Stimulated activated CD8-positive, alpha-beta memory T cell treated with anti-CD3 and anti-CD28 coated beads, Interleukin-7, amount 100 ng/mL, for 24 hours (primary cell): ENCODE measurements at regions not wholly inside any gene's neighbourhood (a gene's known extent, or its start where the extent isn't known, plus 50 kb on each side); places are given as distances from the start of the nearest gene placed in this dataset.

ENCODE experiments used
- DNase-seq: peaks from one replicate; pipeline ENCODE4 v3.0.0-alpha.2; 2020; ENCODE audit warnings: low read depth

GRCh38 chr2:207257251-207258250 lies 91.8 kb upstream of the KLF7 start:
- DNase-seq = no peak

DNA sequence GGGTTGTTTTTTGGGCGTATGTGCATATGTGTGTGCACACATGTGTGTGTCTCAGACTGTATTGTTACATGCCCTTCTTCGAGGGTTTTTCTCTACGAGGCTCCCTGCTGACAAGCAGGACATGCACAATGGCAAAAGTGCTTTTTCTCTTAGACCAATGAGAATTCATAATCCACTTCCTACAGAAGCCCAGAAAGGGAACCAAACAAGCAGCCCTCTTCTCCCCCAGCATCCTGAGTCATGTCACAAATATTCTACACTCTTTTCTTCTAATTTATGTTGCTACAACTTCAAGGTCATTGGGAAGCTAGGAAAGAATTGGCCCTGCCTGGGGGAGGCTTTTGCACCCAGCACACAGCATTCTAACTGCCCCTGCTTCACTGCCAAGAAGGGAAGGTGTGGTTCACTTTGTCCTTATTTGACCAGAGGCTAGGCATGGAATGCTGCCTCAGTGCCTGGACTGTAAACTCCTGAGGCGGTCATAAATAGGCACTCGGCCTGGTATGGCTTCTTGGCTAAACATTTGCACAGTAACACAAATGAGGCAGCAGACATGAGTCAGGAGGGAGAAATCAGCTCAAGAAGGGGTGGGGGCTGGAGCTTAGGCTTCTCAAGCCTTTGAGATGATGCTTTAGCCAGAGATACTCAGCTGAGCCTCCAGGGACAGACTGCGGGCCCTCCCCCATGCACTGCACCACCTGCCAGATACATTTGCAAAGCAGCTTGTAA lies 92.7 kb upstream of the KLF7 start:
- DNase-seq = no peak

GRCh38 chr2:207260021-207260420 lies 94.3 kb upstream of the KLF7 start:
- DNase-seq = no peak

DNA sequence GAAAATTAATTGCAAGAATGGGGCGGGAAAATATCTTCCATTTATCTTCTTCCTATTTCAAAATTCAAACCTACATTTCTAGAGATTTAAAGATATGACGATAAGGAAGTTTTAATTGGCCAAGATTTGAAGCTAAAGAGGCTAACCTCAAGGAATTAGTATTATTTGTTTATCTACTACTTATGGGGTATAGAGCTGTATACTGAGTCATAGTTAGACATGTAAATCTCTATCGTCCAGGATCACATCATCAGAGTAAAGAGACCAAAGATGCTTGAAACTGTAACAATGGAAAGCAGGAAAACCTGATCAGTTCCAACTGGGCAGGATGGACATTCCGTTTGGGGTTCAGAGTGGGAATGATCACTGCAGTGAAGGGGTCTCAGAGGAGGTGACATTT lies 95.2 kb upstream of the KLF7 start:
- DNase-seq = no peak

DNA sequence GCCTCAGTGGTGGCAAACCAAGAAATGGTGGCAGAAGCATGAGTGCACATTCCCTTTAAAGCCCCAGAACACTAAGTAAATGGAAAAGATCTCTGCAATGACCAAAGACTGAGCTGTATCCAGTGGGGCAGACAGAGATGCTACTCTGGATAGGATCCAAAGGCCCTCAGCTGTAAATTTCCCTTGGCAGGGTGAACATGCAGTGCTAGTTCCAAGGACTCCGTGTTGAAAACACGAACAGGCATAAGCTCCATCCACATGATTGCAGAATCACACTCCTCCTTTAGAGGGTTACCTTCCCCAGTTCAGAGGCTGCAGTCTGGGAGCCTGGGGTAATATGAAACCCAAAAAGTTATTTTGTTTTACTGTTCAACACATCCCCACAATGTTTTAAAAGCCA lies 98.6 kb upstream of the KLF7 start:
- DNase-seq = no peak

- DNase-seq = no peak
Observed at GRCh38 chr2:207265332-207265731, 99.6 kb upstream of the KLF7 start.

DNA sequence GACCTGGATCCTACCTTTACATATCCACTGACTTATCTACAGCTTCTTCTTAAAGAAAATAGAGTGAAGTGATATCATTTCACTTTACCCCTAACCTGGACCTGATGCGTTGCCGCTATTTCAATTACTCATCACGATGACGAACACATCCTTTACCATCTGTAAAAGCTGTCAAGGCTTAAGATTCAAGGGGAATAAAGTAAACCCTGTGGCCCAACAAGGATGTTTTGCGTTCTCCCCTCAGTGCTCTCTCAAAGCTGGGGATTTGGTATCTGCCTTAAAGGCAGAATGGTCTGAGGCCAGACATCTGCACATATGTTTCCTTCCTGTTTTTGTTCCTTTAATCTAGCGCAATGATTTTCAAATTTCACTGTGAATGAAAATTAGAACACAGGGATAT lies 100.1 kb upstream of the KLF7 start:
- DNase-seq = no peak

DNA sequence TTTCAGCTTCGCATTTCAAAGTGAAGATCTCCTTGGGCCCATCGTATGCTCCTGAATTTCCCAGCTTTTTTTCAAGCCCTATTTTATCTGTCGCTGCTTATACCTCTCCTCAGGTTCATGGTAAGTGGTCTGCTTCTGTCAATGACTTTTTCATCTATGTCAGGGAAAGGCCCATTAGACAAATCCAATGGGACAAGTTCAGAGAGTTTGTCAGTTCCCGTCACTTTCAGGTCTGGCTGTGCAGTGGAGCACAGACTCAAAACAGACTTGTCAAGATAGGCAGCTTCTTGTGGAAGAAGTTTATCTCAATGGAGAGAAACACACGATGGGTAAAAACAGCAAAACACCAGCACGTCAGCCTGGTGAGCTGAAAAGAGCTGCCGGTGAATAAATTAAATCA lies 100.9 kb upstream of the KLF7 start:
- no peak for DNase-seq

- no peak for DNase-seq
Observed at GRCh38 chr2:207269038-207269437, 103.3 kb upstream of the KLF7 start.

- no peak for DNase-seq
Observed at GRCh38 chr2:207274530-207275189, 108.9 kb upstream of the KLF7 start.

DNA sequence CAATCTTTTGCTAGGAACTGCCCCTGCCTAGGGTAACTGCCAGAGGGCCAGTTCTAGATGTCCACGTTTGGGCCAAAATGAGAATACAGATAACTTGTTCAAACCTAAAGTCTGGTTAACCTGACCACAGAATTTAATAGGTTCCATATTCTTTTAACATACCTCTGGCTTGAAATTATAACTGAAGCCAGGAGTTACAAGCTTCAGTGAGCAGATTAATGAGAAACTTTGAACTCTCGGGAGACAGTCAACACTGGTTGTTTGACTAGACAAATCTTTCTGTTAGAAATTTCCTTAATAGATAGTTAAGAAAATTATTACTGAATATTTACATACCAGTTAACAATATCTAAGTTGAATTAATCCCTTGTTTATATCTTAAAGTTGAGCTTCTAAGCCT lies 110.0 kb upstream of the KLF7 start:
- no peak for DNase-seq

- DNase-seq = no peak
Observed at GRCh38 chr2:207276248-207276647, 110.5 kb upstream of the KLF7 start.

- no peak for DNase-seq
Observed at GRCh38 chr2:207276858-207277257, 111.1 kb upstream of the KLF7 start.

DNA sequence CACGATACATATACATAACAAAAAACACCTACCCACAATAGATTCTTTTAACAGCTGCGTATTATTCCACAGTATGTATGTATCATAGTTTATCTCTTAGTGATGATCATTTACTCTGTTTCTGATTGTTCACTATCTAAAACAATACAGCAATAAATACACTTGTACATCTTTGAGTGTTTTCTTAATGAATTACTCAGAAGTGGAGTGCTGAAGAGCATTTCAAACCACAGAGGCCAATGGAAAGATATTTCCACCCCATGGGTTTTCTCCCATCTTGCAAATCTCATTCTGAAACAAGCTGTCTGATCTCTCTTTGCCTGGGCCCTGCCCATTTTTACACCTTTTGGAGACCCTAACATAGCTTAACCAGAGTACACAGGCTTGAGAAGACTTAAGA lies 113.8 kb upstream of the KLF7 start:
- DNase-seq = no peak

GRCh38 chr2:207281436-207281835 lies 115.7 kb upstream of the KLF7 start:
- no peak for DNase-seq

DNA sequence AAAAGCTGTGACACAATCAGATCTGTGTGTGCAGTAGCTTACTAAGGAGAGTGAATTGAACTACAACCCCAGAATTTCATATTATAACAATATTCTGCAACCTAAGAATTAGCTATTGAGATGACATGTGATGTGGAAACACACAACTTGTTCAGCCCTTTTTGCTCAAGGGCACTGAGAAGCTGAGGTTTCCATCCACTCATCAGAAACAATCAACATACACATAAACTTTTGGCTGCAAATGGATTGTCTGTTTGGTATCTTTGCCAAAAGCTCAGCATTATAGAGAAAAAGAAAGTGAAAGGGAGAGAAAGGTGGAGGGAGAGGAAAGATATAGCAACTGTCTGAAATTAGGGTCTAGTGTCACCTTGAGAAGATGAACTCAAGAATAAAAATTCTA lies 117.2 kb upstream of the KLF7 start:
- no peak for DNase-seq

DNA sequence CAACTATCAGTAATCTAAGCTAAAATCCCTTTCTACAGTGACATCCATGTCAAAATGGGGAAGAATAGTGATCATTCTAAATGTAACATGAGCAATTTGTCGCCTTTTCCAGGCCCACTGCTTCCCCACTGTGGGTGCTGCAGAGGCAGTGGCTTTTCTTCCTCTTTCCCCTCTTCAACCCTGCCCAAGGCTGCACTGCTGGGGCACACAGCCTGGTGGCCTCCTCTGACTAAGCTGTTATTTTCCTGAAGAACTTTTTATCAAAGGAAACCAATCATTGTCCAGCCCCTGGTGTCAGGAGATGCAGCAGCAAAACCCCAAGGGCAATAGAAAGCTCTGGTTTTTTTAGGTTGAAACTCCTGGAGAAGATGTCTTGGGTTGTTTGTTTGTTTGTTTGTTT lies 117.6 kb upstream of the KLF7 start:
- DNase-seq = no peak

- no peak for DNase-seq
Observed at GRCh38 chr2:207284556-207285472, 119.1 kb upstream of the KLF7 start.

- DNase-seq = no peak
Observed at GRCh38 chr2:207285473-207285815, 119.7 kb upstream of the KLF7 start.

GRCh38 chr2:207286106-207286505 lies 120.4 kb upstream of the KLF7 start:
- DNase-seq = no peak

DNA sequence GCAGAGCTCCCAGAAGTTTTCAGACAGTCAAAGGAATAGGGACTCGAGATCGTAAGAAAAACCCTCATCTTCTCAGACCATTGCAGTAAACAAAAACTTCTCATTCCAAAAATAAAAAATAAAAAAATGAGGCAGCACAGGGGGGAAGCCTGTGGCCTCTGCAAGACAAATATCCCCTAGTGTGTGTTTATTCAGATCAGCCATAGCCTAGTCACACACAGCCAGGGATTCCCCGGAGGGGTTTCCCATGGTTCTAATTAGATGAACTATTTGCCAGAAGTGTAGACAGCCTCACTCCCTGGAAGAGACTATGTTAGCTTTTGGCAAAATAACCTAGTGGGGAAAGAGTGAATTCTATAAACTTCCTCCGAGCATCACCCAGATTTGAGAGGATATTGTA lies 122.9 kb upstream of the KLF7 start:
- DNase-seq = no peak
